ENCODE measurements at regions not wholly inside any gene's neighbourhood (a gene's known extent, or its start where the extent isn't known, plus 50 kb on each side); places are given as distances from the start of the nearest gene placed in this dataset.

DNA sequence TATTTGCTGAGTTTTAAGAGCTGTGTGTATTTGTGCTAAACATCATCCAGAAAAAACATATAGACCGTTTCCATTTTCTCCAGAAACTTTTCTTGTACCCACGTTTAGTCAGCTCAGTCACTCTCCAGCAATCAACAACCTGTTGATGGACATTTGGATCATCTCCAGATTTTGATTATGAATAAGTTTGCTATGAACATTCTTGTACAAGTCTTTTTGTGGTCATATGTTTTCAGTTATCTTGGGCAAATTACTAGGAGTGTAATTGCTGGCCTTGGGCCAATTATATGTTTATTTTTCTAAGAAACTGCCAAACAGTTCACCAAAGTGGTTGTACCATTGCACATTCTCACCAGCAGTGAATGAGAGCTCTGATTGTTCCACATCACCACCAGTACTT lies 221.8 kb downstream of the CENPF start:
- no peak for DNase-seq

- DNase-seq: no peak
Observed at GRCh38 chr1:214826619-214827018, 223.6 kb downstream of the CENPF start.

DNA sequence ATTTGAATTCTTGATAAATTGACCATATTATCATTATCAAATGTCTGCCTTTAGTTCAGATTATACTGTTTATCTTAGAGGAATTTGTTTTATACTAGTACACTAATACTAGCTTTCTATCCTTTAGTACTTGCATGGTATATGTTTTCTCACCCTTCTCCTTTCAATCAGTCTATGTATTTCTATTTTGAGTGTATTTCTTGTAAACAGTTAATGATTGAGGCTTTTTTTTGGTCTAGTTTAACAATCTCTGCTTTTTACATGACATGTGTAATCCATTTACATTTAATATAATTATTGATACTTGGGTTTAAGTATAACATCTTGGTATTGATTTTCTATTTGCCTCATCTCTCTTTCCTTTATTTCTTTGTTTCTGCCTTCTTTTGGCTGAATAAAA lies 224.9 kb downstream of the CENPF start:
- DNase-seq: no peak

DNA sequence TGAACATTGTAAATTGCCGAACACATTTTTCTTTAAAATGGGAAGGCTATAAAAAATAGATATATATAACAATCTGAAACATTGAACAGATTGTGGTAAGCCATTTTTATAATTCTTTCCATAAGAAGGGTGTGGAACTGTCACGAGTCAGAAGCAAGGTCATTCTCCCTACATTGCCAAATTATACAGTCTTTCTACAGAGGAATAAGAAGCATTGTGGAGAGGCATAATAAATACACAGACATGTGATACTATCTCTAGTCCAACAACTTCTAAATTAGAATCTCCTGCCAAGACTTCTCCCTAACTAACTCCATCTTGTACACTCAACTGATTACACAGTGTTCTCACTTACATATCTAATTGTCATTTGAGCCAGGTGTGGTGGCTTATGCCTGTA lies 227.9 kb downstream of the CENPF start:
- DNase-seq: no peak

GRCh38 chr1:214831956-214832355 lies 229.0 kb downstream of the CENPF start:
- DNase-seq: no peak

DNA sequence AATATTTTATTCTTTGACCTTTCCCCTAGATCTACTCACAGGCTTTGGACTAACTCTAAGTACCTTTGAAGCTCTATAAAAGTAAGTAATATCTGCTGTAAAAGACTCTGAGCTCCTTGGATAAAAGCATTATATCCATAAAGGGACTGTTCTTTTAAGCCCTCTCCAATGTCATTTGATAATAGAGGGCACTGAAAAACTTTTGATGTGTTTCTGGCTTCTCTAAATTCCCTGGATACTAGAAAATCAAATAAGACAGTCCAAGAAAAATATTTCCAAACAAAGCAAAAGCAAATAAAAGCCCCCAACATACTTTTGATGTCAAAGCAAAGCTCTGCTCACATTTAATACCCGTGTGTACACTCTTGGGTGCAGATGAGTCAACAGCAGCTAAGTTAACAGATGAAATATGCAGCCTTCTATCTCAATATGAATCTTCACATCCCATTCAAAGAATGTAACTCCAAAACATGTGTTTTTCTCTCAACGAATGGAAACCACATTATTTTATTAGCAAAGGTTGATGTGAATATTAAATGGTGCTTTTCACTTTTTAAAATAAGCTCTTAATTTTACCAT lies 230.3 kb downstream of the CENPF start:
- DNase-seq: no peak

GRCh38 chr1:214837376-214837775 lies 234.4 kb downstream of the CENPF start:
- no peak for DNase-seq

- DNase-seq: no peak
Observed at GRCh38 chr1:214838351-214838750, 235.4 kb downstream of the CENPF start.

DNA sequence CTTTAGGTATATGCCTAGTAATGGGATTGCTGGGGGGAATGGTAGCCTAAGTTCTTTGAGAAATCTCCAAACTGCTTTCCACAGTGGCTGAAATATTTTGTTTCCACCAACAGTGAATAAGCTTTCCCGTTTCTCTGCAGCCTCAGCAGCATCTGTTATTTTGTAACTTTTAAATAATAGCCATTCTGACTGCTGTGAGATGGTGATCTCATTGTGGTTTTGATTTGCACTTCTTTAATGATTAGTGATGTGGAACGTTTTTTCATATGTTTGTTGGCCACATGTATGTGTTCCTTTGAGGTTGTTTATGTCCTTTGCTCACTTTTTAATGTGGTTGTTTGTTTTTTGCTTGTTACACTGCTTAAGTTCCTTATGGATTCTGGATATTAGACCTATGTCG lies 237.4 kb downstream of the CENPF start:
- DNase-seq: no peak

GRCh38 chr1:214842856-214843255 lies 239.7 kb upstream of the KCNK2 start:
- DNase-seq: no peak

DNA sequence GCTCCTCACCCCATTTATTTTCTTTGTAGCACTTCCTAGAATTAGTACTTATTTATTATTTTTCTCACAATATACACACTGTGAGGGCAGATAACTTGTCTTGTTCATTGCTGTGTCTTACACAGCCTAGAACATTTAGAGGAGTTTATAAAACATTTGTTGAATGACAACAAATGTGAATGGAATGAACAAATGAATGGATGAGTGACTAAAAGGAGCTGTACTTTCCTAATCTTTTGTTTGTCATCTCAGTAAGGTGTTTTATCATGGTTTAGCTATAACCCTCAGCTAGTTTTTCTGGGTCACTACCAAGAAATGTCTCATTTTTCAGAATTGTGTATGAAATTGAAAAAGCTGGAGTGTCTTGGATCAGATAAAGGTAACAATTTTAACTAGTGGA lies 239.3 kb upstream of the KCNK2 start:
- no peak for DNase-seq

- DNase-seq: no peak
Observed at GRCh38 chr1:214844319-214844718, 238.2 kb upstream of the KCNK2 start.

GRCh38 chr1:214846276-214846675 lies 236.3 kb upstream of the KCNK2 start:
- DNase-seq: no peak

DNA sequence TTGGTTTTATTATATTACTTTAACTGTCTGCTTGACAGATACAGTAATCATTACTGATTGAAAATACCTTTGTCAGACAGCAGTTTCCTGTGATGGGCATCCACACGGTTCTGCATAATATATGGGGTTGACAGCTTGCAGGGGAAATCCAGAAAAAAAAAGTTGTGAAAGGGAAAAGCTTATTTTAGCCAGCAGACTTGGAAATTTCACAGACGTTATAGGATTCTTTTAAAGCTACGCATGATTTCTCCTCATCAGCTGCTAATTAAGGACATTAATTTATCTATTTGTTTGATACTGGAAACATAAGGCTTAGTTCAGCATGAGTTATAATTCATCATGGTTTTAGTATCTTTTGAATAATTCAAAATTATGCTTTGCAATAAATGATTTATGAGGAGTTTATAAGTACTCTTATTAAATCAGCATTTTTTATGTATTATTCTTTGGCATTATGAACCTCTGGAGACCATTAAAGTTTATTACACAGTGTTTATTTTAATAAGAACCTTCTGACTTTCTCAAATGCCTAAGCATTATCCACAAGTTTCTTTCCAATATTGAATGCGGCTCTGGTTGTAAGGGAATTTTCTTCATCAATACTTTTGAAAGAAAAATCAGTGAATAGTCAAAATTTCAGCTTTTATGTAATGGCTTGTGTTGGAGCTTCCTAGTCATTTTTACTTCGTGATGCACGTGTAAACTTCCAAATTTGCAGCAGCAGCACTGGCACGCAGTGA lies 235.3 kb upstream of the KCNK2 start:
- DNase-seq: no peak

- DNase-seq: no peak
Observed at GRCh38 chr1:214848101-214848500, 234.4 kb upstream of the KCNK2 start.

- no peak for DNase-seq
Observed at GRCh38 chr1:214850432-214851050, 232.0 kb upstream of the KCNK2 start.

- DNase-seq: no peak
Observed at GRCh38 chr1:214853340-214853739, 229.2 kb upstream of the KCNK2 start.

GRCh38 chr1:214854126-214854875 lies 228.2 kb upstream of the KCNK2 start:
- DNase-seq: no peak

DNA sequence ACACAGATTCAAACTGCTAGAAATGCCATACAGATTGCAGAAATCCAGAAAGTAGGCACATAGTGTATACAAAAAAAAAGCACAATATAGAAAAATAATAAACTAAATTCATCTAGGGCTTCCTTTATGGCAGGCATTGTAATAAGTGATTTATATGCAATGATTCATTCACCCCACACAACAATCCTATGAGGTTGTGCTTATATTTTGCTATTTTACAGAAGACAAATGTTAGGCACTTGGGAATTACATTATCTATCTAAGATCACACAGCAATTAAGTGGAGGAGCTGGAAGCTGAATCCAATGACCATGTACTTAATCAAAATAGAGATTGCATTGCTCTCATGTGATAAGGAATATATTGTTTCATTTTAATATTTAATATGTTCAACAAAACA lies 225.7 kb upstream of the KCNK2 start:
- no peak for DNase-seq

DNA sequence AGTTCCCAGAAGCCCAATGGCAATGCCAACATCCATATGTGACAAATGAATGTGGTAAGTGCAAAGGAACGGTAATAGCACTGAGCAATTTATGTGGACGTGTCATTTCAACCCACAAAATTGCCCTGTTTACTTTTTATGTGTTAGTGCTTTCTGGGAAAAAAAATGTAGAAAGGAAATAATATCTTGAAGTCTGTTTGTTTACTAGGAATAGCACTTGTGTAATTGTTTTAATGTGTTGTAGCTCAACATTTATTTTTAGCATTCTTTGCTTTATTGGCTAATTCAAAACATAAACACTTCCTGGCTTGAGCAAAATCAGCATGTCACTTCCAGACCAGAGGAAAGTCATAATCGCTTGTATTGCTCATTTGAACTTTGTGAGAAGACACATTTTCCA lies 224.8 kb upstream of the KCNK2 start:
- DNase-seq: no peak

DNA sequence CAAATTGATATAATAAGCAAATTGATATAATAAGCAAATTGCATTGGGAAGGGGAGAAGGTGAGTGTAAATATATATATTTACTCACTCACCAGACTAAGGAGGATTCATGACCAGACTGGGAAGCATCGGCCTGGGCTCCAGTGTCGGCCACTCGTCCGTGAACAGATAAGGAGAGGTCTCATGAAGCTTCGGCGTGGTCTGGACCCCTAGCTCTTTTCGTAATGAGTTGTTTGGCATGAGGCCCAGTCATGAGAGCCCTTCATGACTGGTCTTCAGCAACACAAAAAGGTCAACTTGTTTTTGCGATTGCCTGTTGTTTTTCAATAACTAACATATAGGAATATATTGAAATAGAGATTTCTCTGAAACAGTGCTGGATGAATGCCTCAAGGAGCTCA lies 222.9 kb upstream of the KCNK2 start:
- DNase-seq: no peak

GRCh38 chr1:214861615-214862014 lies 220.9 kb upstream of the KCNK2 start:
- DNase-seq: no peak

DNA sequence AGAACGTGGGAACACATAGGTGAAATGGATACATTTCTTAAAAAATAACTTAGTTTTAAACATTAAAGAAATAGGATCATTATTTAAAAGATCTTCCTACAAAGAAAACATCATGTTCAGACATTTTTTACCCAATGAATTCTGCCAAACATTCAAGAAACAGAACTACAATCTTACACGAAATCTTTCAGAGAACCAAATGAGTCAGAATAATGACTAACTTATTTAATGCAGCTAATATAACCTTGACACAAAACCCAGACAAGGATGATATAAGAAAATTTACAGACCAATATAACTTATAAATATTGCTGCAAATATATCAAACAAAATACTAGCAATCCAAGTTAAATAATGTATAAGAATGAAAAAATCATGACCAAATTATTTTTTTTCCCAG lies 220.1 kb upstream of the KCNK2 start:
- DNase-seq: no peak

All from bone marrow (tissue), 2 donors.